Suprapubic skin (tissue), 4 donors: ENCODE measurements at regions not wholly inside any gene's neighbourhood (a gene's known extent, or its start where the extent isn't known, plus 50 kb on each side); places are given as distances from the start of the nearest gene placed in this dataset.
A peak's percentile ranks its signal among the peaks of the same experiment; 100 is the strongest.
"Not testable (repeated sequence)": the region's sequence is repeated elsewhere in the genome, so short reads cannot be mapped to it uniquely, and the experiment has no call there.

Experiments
- DNase-seq, 2 donors: peaks; one replicate each; pipeline ENCODE4 v3.0.0-alpha.2; 2019; ENCODE audit warnings: low spot score in 2 of 2
- H3K27ac ChIP-seq: fragments of 200-600 bp; sonication (generic); one replicate; pipeline ENCODE4 v1.5.1; 2019
- H3K27me3 ChIP-seq: fragments of 200-600 bp; sonication (generic); one replicate; pipeline ENCODE4 v1.5.1; 2019
- H3K36me3 ChIP-seq: fragments of 200-600 bp; sonication (generic); one replicate; pipeline ENCODE4 v1.5.1; 2019
- H3K4me1 ChIP-seq: fragments of 200-600 bp; sonication (generic); one replicate; pipeline ENCODE4 v1.5.1; 2019
- H3K4me3 ChIP-seq: fragments of 200-600 bp; sonication (generic); one replicate; pipeline ENCODE4 v1.5.1; 2019; ENCODE audit warnings: mild to moderate bottlenecking
- H3K9me3 ChIP-seq: fragments of 200-600 bp; sonication (generic); one replicate; pipeline ENCODE4 v1.5.1; 2019
- CTCF ChIP-seq, 2 donors: fragments of 200-600 bp in 1 of 2; fragments of 450-650 bp in 1 of 2; sonication (generic) in 1 of 2; IDR thresholded peaks; one replicate each; pipeline ENCODE4 v1.5.1; 2016 to 2019; ENCODE audit warnings: antibody characterized with exemption in 2 of 2, mild to moderate bottlenecking in 1 of 2, moderate library complexity in 1 of 2
- EP300 ChIP-seq: sonication (generic); formaldehyde crosslinking; IDR thresholded peaks from one replicate; pipeline ENCODE4 v1.6.1; 2017; ENCODE audit warnings: antibody characterized with exemption
- POLR2A ChIP-seq, 2 donors: fragments of 450-650 bp; IDR thresholded peaks; one replicate each; pipeline ENCODE4 v1.6.1; 2017; ENCODE audit warnings: antibody characterized with exemption in 2 of 2, mild to moderate bottlenecking in 2 of 2, moderate library complexity in 2 of 2
- POLR2AphosphoS5 ChIP-seq, 3 donors: sonication (generic); formaldehyde crosslinking; IDR thresholded peaks; one replicate each; pipeline ENCODE4 v1.6.1; 2017; ENCODE audit warnings: antibody characterized with exemption in 3 of 3
- WGBS: methylation state at CpG from one replicate; pipeline ENCODE4 v1.1.5; 2018; 5-methylcytosine and 5-hydroxymethylcytosine counted together

- Histone ChIP-seq H3K4me1 (no peaks in the 10 kb centered on the region), H3K9me3 (no peaks in the 10 kb centered on the region), H3K27me3 (no peaks in the 10 kb centered on the region), H3K36me3 (no peaks in the 10 kb centered on the region), H3K4me3 (no peak overlapping the region), H3K27ac (no peak overlapping the region)
- no peak for TF ChIP-seq POLR2AphosphoS5 (IDR thresholded peaks at IDR 0.05)
- no peak for TF ChIP-seq EP300
- no peak for TF ChIP-seq CTCF (IDR thresholded peaks at IDR 0.05)
- no peak for TF ChIP-seq POLR2A (IDR thresholded peaks at IDR 0.05)
- WGBS = 67% methylated on average over 1 of the region's 1 CpG
- no peak for DNase-seq
Observed at GRCh38 chr7:19963695-19964094, 190.3 kb upstream of the TMEM196 start.

- no peak for DNase-seq
- Histone ChIP-seq H3K27ac (no peak overlapping the region), H3K4me3 (no peak overlapping the region), H3K27me3 (no peaks in the 10 kb centered on the region), H3K36me3 (no peaks in the 10 kb centered on the region), H3K4me1 (no peaks in the 10 kb centered on the region), H3K9me3 (peaks cover 8% of the 10 kb centered on the region)
- WGBS = 77% methylated on average over 3 of the region's 3 CpGs
- no peak for TF ChIP-seq CTCF (IDR thresholded peaks at IDR 0.05)
- no peak for TF ChIP-seq POLR2A (IDR thresholded peaks at IDR 0.05)
- TF ChIP-seq POLR2AphosphoS5 (IDR thresholded peaks at IDR 0.05) = peak in 1 of 3 donors; percentile 37
- TF ChIP-seq EP300 = no peak
Observed at GRCh38 chr7:19958309-19958896, 185.0 kb upstream of the TMEM196 start.

- no peak for DNase-seq
- Histone ChIP-seq H3K27me3 (no peaks in the 10 kb centered on the region), H3K4me3 (no peak overlapping the region), H3K9me3 (peaks cover 8% of the 10 kb centered on the region), H3K4me1 (no peaks in the 10 kb centered on the region), H3K36me3 (no peaks in the 10 kb centered on the region), H3K27ac (no peak overlapping the region)
- WGBS = 50% methylated on average over 1 of the region's 1 CpG
- no peak for TF ChIP-seq POLR2A (IDR thresholded peaks at IDR 0.05)
- no peak for TF ChIP-seq POLR2AphosphoS5 (IDR thresholded peaks at IDR 0.05)
- TF ChIP-seq EP300 = no peak
- no peak for TF ChIP-seq CTCF (IDR thresholded peaks at IDR 0.05)
Observed at GRCh38 chr7:19957664-19958063, 184.2 kb upstream of the TMEM196 start.

GRCh38 chr7:19954166-19954565 is 180.7 kb upstream of the TMEM196 start:
- not testable (repeated sequence) for H3K36me3 ChIP-seq, H3K27ac ChIP-seq, H3K4me3 ChIP-seq, H3K27me3 ChIP-seq, H3K4me1 ChIP-seq, DNase-seq, H3K9me3 ChIP-seq
- WGBS = 53% methylated on average over 3 of the region's 7 CpGs

- 92% methylated on average over 5 of the region's 5 CpGs for WGBS
- H3K4me1 ChIP-seq, H3K36me3 ChIP-seq, H3K27ac ChIP-seq, DNase-seq, H3K4me3 ChIP-seq, H3K27me3 ChIP-seq, H3K9me3 ChIP-seq: not testable (repeated sequence)
Observed at GRCh38 chr7:19953411-19953810, 180.0 kb upstream of the TMEM196 start.

- H3K4me1 ChIP-seq = no peaks in the 10 kb centered on the region
- H3K27ac ChIP-seq = no peak overlapping the region
- DNase-seq = no peak
- H3K9me3 ChIP-seq = no peaks in the 10 kb centered on the region
- TF ChIP-seq POLR2A (IDR thresholded peaks at IDR 0.05) = no peak
- no peak for TF ChIP-seq EP300
- no peak for TF ChIP-seq POLR2AphosphoS5 (IDR thresholded peaks at IDR 0.05)
- no peak for TF ChIP-seq CTCF (IDR thresholded peaks at IDR 0.05)
- H3K4me3 ChIP-seq = no peak overlapping the region
- H3K36me3 ChIP-seq = no peaks in the 10 kb centered on the region
- WGBS = 64% methylated on average over 3 of the region's 3 CpGs
- H3K27me3 ChIP-seq = no peaks in the 10 kb centered on the region
Observed at GRCh38 chr7:19948160-19948559, 174.7 kb upstream of the TMEM196 start.
